HepG2 (cell line): ENCODE measurements at regions not wholly inside any gene's neighbourhood (a gene's known extent, or its start where the extent isn't known, plus 50 kb on each side); places are given as distances from the start of the nearest gene placed in this dataset.

Source experiments
- ATAC-seq: fragments of 200-7000 bp; cut with Tn5 transposase; 3 replicates; pipeline ENCODE4 v1.9.1; 2020; ENCODE audit warnings: mild to moderate bottlenecking, moderate library complexity
- BruUV-seq: library from RNA; stranded (reverse); fragments of 400-500 nt; replicated peaks from 2 replicates; lab custom pipeline; 2021; lab: Mats Ljungman, UMichigan
- CTCF ChIA-PET: fragments of 300-600 bp; formaldehyde crosslinking; extraction: SDS; loops from one replicate; lab custom pipeline; 2021; ENCODE audit warnings: low total read pairs, inconsistent platforms, low intra/inter-chr PET ratio; lab: Yijun Ruan, JAX
- POLR2A ChIA-PET: fragments of 350-600 bp; sonication (Branson Sonifier 250); formaldehyde crosslinking; loops from one replicate; lab custom pipeline; 2020; ENCODE audit warnings: antibody characterized with exemption, inconsistent platforms; lab: Yijun Ruan, JAX
- DNase-seq: peaks from one replicate; pipeline ENCODE4 v3.0.0-alpha.2; 2015; ENCODE audit warnings: low spot score
- FAIRE-seq: peaks from 3 replicates; lab custom pipeline; 2011; peaks lifted over from hg19 to GRCh38; lab: Jason Lieb, UNC
- H2AFZ ChIP-seq: one replicate; pipeline ENCODE4 v1.6.1; 2011; ENCODE audit warnings: low read length, inconsistent platforms
- H3K27ac ChIP-seq: fragments of 300-600 bp; 3 replicates; pipeline ENCODE4 v1.8.0; 2011; ENCODE audit warnings: mixed run types, mild to moderate bottlenecking, mixed read lengths, low read length, inconsistent platforms; ENCODE audit not compliant: insufficient read depth; ENCODE audit errors: extremely low read length
- H3K27me3 ChIP-seq, 2 experiments: fragments of 200-600 bp in 1 of 2; 2 replicates in 1 of 2; 3 replicates in 1 of 2; pipeline versions ENCODE4 v1.6.0 to v1.8.0; 2011; ENCODE audit warnings: low read length in 2 of 2, mild to moderate bottlenecking in 2 of 2, moderate library complexity in 2 of 2, inconsistent platforms in 1 of 2; ENCODE audit not compliant: insufficient read depth in 2 of 2, control insufficient read depth in 1 of 2
- H3K36me3 ChIP-seq, 2 experiments: fragments of 200-600 bp in 1 of 2; replicated peaks in 1 of 2; 2 replicates in 1 of 2; 3 replicates in 1 of 2; pipeline versions ENCODE4 v1.5.1 to v1.8.0; 2011; ENCODE audit warnings: low read length in 2 of 2, inconsistent platforms in 1 of 2; ENCODE audit not compliant: insufficient read depth in 2 of 2, control insufficient read depth in 1 of 2
- H3K4me1 ChIP-seq: 2 replicates; pipeline ENCODE4 v1.5.1; 2012; ENCODE audit warnings: low read length, inconsistent platforms; ENCODE audit not compliant: insufficient read depth
- H3K4me2 ChIP-seq: 2 replicates; pipeline ENCODE4 v1.6.0; 2011; ENCODE audit warnings: low read depth, low read length, inconsistent platforms
- H3K4me3 ChIP-seq, 3 experiments: fragments of 200-600 bp in 1 of 3; sonication (generic), shearing (Covaris generic) in 1 of 3; replicated peaks in 1 of 3; 2 replicates each; pipeline ENCODE4 v1.5.1; 2011 to 2016; ENCODE audit warnings: low read length in 3 of 3, inconsistent platforms in 2 of 3, low read depth in 2 of 3, mild to moderate bottlenecking in 2 of 3, control low read depth in 1 of 3, mixed read lengths in 1 of 3; ENCODE audit not compliant: insufficient read depth in 1 of 3
- H3K79me2 ChIP-seq: one replicate; pipeline ENCODE4 v1.6.1; 2011; ENCODE audit warnings: low read length, inconsistent platforms; ENCODE audit not compliant: insufficient read depth
- H3K9ac ChIP-seq: 2 replicates; pipeline ENCODE4 v1.6.0; 2011; ENCODE audit warnings: mild to moderate bottlenecking, low read depth, low read length, inconsistent platforms; ENCODE audit not compliant: insufficient read depth
- H3K9me3 ChIP-seq: 2 replicates; pipeline ENCODE4 v1.5.1; 2012; ENCODE audit warnings: mild to moderate bottlenecking, low read length
- H4K20me1 ChIP-seq: 2 replicates; pipeline ENCODE4 v1.6.0; 2011; ENCODE audit warnings: inconsistent platforms, mild to moderate bottlenecking, low read length, moderate library complexity; ENCODE audit not compliant: insufficient read depth
- FOXM1 ChIP-seq: sonication (generic); formaldehyde crosslinking; IDR thresholded peaks from 2 replicates; pipeline ENCODE4 v1.5.0; 2020; ENCODE audit warnings: missing genetic modification reagents
- MIER3 ChIP-seq: IDR thresholded peaks from 2 replicates; pipeline ENCODE4 v1.6.1; 2016; ENCODE audit warnings: missing compliant biosample characterization, borderline replicate concordance
- PHF21A ChIP-seq: sonication (generic); formaldehyde crosslinking; IDR thresholded peaks from 2 replicates; pipeline ENCODE4 v1.5.0; 2020; ENCODE audit warnings: mild to moderate bottlenecking, missing genetic modification reagents
- ZNF296 ChIP-seq: sonication (generic); formaldehyde crosslinking; conservative IDR thresholded peaks from 2 replicates; pipeline ENCODE4 v1.5.0; 2020; ENCODE audit warnings: mild to moderate bottlenecking, missing genetic modification reagents
- ZNF577 ChIP-seq: sonication (generic); formaldehyde crosslinking; IDR thresholded peaks from 2 replicates; pipeline ENCODE4 v1.4.0; 2020; ENCODE audit warnings: mild to moderate bottlenecking, low read depth, missing genetic modification reagents, borderline replicate concordance
- ZNF777 ChIP-seq: sonication (generic); formaldehyde crosslinking; IDR thresholded peaks from 2 replicates; pipeline ENCODE4 v1.4.0; 2020; ENCODE audit warnings: missing genetic modification reagents
- ZSCAN12 ChIP-seq: sonication (generic); formaldehyde crosslinking; IDR thresholded peaks from 2 replicates; pipeline ENCODE4 v1.9.0; 2021; ENCODE audit warnings: mild to moderate bottlenecking, missing genetic modification reagents
- WGBS: methylation state at CpG from one replicate; pipeline ENCODE4 v1.1.6; 2017; ENCODE audit warnings: low lambda C conversion rate; 5-methylcytosine and 5-hydroxymethylcytosine counted together
- in situ Hi-C: cut with HindIII; loops from 2 replicates; pipeline ENCODE4 v1.10.0; 2017; ENCODE audit warnings: low pct_unique_long_range_greater_than_20kb; ENCODE audit not compliant: extremely low pct_ligation_motif_present
- intact Hi-C: fragments of 100-400 bp; cut with micrococcal nuclease; formaldehyde crosslinking; loops from one replicate; pipeline ENCODE4 v1.10.0; 2022; ENCODE audit not compliant: unreplicated experiment
- TF ChIP-seq, protein P1 (sequence below): sonication (generic); formaldehyde crosslinking; IDR thresholded peaks from 2 replicates; pipeline ENCODE4 v1.5.1; 2020; ENCODE audit warnings: mild to moderate bottlenecking, missing genetic modification reagents, moderate library complexity
- TF ChIP-seq, protein P2 (sequence below): sonication (generic); formaldehyde crosslinking; IDR thresholded peaks from 2 replicates; pipeline ENCODE4 v1.9.0; 2022; ENCODE audit warnings: missing genetic modification reagents, mild to moderate bottlenecking, borderline replicate concordance
- TF ChIP-seq, protein P3 (sequence below): IDR thresholded peaks from 2 replicates; pipeline ENCODE4 v1.6.1; 2016; ENCODE audit warnings: low read depth, missing genetic modification reagents, missing compliant biosample characterization
- TF ChIP-seq, protein P4 (sequence below): sonication (generic); formaldehyde crosslinking; IDR thresholded peaks from 2 replicates; pipeline ENCODE4 v1.8.0; 2022; ENCODE audit warnings: missing genetic modification reagents, mild to moderate bottlenecking, borderline replicate concordance

DNA sequence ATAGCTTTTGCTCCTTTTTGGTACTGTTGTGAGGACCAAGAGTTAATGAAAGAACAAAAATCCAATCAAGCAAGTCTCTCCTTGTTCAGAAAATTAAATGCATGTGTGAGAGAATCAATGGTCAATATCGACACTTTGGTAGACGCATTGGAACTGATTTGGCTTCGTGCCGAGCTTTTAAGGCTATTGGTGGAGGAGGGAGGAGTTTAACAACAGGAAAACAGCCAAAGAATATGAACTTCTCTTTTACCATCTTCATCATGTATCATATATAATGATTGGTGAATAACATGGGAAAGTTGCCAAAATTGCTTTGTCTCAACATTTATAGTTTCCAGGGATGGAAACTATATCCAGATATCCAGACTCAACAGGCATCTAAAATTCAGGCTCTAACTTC, 266.5 kb upstream of the CITED2 start (continued):
- TF ChIP-seq, protein P1, sequence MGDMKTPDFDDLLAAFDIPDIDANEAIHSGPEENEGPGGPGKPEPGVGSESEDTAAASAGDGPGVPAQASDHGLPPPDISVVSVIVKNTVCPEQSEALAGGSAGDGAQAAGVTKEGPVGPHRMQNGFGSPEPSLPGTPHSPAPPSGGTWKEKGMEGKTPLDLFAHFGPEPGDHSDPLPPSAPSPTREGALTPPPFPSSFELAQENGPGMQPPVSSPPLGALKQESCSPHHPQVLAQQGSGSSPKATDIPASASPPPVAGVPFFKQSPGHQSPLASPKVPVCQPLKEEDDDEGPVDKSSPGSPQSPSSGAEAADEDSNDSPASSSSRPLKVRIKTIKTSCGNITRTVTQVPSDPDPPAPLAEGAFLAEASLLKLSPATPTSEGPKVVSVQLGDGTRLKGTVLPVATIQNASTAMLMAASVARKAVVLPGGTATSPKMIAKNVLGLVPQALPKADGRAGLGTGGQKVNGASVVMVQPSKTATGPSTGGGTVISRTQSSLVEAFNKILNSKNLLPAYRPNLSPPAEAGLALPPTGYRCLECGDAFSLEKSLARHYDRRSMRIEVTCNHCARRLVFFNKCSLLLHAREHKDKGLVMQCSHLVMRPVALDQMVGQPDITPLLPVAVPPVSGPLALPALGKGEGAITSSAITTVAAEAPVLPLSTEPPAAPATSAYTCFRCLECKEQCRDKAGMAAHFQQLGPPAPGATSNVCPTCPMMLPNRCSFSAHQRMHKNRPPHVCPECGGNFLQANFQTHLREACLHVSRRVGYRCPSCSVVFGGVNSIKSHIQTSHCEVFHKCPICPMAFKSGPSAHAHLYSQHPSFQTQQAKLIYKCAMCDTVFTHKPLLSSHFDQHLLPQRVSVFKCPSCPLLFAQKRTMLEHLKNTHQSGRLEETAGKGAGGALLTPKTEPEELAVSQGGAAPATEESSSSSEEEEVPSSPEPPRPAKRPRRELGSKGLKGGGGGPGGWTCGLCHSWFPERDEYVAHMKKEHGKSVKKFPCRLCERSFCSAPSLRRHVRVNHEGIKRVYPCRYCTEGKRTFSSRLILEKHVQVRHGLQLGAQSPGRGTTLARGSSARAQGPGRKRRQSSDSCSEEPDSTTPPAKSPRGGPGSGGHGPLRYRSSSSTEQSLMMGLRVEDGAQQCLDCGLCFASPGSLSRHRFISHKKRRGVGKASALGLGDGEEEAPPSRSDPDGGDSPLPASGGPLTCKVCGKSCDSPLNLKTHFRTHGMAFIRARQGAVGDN (CRISPR knock-in tag), result no peak

DNA sequence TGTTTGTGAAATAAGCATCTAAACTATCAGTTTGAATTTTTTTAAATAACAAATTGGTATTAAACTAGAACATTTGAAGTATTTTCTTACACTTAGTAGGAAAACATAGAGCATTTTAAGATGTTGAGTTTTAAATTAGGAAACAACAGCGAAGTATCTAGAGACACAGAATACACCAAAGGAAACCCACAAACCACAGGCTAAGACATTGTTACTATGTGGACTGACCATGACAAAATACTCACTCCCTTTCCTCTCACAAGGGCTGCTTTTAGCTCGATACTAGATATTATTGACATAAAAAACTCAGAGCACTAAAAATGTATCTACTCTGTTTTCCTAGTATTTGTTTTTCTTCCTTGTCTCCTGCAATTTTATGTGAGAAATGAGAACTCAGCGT, 266.0 kb upstream of the CITED2 start:
- FAIRE-seq (no peak), ATAC-seq (no peak), DNase-seq (no peak)
- no peaks in the 10 kb centered on the region for H3K9me3 ChIP-seq
- no peaks in the 10 kb centered on the region for H3K79me2 ChIP-seq
- CTCF ChIA-PET, result no interaction called here
- in situ Hi-C loops, result no loop called here
- H3K27me3 ChIP-seq, result no peaks in the 10 kb centered on the region
- H3K4me1 ChIP-seq, result no peaks in the 10 kb centered on the region
- H3K4me2 ChIP-seq, result no peak overlapping the region
- no peak overlapping the region for H3K27ac ChIP-seq
- H3K36me3 ChIP-seq, result no peaks in the 10 kb centered on the region
- BruUV-seq, result no TSS peak
- no peak overlapping the region for H3K4me3 ChIP-seq
- no peak overlapping the region for H3K9ac ChIP-seq
- POLR2A ChIA-PET, result no interaction called here
- H2AFZ ChIP-seq, result no peak overlapping the region
- no peaks in the 10 kb centered on the region for H4K20me1 ChIP-seq
- 26% methylated on average over 3 of the region's 3 CpGs for WGBS
- intact Hi-C loops, result no loop called here
- TF ChIP-seq FOXM1 (CRISPR knock-in tag), result no peak
- no peak for TF ChIP-seq ZSCAN12 (CRISPR knock-in tag)
- TF ChIP-seq ZNF777, result no peak
- TF ChIP-seq, protein P2, sequence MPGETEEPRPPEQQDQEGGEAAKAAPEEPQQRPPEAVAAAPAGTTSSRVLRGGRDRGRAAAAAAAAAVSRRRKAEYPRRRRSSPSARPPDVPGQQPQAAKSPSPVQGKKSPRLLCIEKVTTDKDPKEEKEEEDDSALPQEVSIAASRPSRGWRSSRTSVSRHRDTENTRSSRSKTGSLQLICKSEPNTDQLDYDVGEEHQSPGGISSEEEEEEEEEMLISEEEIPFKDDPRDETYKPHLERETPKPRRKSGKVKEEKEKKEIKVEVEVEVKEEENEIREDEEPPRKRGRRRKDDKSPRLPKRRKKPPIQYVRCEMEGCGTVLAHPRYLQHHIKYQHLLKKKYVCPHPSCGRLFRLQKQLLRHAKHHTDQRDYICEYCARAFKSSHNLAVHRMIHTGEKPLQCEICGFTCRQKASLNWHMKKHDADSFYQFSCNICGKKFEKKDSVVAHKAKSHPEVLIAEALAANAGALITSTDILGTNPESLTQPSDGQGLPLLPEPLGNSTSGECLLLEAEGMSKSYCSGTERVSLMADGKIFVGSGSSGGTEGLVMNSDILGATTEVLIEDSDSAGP, result no peak
- no peak for TF ChIP-seq ZNF296
- no peak for TF ChIP-seq PHF21A
- TF ChIP-seq, protein P3, sequence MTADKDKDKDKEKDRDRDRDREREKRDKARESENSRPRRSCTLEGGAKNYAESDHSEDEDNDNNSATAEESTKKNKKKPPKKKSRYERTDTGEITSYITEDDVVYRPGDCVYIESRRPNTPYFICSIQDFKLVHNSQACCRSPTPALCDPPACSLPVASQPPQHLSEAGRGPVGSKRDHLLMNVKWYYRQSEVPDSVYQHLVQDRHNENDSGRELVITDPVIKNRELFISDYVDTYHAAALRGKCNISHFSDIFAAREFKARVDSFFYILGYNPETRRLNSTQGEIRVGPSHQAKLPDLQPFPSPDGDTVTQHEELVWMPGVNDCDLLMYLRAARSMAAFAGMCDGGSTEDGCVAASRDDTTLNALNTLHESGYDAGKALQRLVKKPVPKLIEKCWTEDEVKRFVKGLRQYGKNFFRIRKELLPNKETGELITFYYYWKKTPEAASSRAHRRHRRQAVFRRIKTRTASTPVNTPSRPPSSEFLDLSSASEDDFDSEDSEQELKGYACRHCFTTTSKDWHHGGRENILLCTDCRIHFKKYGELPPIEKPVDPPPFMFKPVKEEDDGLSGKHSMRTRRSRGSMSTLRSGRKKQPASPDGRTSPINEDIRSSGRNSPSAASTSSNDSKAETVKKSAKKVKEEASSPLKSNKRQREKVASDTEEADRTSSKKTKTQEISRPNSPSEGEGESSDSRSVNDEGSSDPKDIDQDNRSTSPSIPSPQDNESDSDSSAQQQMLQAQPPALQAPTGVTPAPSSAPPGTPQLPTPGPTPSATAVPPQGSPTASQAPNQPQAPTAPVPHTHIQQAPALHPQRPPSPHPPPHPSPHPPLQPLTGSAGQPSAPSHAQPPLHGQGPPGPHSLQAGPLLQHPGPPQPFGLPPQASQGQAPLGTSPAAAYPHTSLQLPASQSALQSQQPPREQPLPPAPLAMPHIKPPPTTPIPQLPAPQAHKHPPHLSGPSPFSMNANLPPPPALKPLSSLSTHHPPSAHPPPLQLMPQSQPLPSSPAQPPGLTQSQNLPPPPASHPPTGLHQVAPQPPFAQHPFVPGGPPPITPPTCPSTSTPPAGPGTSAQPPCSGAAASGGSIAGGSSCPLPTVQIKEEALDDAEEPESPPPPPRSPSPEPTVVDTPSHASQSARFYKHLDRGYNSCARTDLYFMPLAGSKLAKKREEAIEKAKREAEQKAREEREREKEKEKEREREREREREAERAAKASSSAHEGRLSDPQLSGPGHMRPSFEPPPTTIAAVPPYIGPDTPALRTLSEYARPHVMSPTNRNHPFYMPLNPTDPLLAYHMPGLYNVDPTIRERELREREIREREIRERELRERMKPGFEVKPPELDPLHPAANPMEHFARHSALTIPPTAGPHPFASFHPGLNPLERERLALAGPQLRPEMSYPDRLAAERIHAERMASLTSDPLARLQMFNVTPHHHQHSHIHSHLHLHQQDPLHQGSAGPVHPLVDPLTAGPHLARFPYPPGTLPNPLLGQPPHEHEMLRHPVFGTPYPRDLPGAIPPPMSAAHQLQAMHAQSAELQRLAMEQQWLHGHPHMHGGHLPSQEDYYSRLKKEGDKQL, result no peak
- TF ChIP-seq MIER3, result no peak
- TF ChIP-seq ZNF577 (CRISPR knock-in tag), result no peak
- TF ChIP-seq, protein P4, sequence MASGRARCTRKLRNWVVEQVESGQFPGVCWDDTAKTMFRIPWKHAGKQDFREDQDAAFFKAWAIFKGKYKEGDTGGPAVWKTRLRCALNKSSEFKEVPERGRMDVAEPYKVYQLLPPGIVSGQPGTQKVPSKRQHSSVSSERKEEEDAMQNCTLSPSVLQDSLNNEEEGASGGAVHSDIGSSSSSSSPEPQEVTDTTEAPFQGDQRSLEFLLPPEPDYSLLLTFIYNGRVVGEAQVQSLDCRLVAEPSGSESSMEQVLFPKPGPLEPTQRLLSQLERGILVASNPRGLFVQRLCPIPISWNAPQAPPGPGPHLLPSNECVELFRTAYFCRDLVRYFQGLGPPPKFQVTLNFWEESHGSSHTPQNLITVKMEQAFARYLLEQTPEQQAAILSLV (CRISPR knock-in tag), result no peak
